Prostate gland (tissue), 2 donors: ENCODE measurements at regions not wholly inside any gene's neighbourhood (a gene's known extent, or its start where the extent isn't known, plus 50 kb on each side); places are given as distances from the start of the nearest gene placed in this dataset.

Source experiments
- POLR2A ChIP-seq: fragments of 450-650 bp; IDR thresholded peaks from one replicate; pipeline ENCODE4 v1.6.1; 2016; ENCODE audit warnings: antibody characterized with exemption, mild to moderate bottlenecking
- POLR2AphosphoS5 ChIP-seq: sonication (generic); formaldehyde crosslinking; IDR thresholded peaks from one replicate; pipeline ENCODE4 v1.6.1; 2017; ENCODE audit warnings: antibody characterized with exemption
- TF ChIP-seq, protein P1 (sequence below), 4 experiments: fragments of 200-600 bp in 2 of 4; fragments of 450-650 bp in 2 of 4; sonication (generic) in 2 of 4; IDR thresholded peaks; 1 replicate in 3 of 4; 2 replicates in 1 of 4; pipeline ENCODE4 v1.5.1; 2016 to 2019; ENCODE audit warnings: antibody characterized with exemption in 4 of 4, mild to moderate bottlenecking in 2 of 4, moderate library complexity in 2 of 4

DNA sequence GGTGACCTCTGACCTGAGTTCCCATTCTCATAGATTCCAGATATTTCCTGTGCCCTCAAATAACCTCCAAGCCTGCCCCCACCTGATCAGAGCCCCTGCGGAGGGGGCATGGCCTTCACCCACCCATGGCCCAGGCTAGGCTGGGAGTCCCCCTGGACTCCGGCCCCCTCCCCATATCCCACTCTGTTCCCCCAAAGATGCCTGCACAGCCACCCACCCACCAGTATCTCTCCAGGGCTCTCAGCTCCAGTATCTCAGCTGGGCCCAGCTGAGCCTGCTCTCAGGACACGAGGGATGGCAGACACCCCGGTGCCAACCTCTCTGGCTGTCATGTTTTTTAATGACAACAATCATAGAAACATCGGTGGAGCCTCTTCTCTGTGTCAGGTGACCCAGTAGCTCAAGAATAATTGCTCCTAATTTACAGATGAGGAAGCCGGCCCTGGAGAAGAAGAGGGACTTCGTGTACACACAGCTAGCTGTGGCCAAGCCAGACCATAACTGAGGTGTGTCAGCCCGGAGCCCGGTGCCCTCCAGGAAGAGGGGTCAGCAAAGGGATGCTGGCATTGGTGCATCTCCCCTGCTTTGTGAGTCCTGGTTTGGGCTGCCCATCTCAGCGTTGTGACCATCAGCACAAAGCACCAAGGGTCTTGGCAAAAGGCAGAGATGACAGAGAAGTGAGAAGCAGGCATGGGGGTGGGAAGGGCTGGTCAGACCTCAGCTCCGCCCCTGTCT lies 84.4 kb downstream of the SDC1 start:
- TF ChIP-seq, protein P1, sequence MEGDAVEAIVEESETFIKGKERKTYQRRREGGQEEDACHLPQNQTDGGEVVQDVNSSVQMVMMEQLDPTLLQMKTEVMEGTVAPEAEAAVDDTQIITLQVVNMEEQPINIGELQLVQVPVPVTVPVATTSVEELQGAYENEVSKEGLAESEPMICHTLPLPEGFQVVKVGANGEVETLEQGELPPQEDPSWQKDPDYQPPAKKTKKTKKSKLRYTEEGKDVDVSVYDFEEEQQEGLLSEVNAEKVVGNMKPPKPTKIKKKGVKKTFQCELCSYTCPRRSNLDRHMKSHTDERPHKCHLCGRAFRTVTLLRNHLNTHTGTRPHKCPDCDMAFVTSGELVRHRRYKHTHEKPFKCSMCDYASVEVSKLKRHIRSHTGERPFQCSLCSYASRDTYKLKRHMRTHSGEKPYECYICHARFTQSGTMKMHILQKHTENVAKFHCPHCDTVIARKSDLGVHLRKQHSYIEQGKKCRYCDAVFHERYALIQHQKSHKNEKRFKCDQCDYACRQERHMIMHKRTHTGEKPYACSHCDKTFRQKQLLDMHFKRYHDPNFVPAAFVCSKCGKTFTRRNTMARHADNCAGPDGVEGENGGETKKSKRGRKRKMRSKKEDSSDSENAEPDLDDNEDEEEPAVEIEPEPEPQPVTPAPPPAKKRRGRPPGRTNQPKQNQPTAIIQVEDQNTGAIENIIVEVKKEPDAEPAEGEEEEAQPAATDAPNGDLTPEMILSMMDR (IDR thresholded peaks at IDR 0.05): no peak
- TF ChIP-seq POLR2AphosphoS5 (no peak), POLR2A (no peak)
